COR-L47 (cell line): ENCODE measurements at regions not wholly inside any gene's neighbourhood (a gene's known extent, or its start where the extent isn't known, plus 50 kb on each side); places are given as distances from the start of the nearest gene placed in this dataset.
"Not testable (repeated sequence)": the region's sequence is repeated elsewhere in the genome, so short reads cannot be mapped to it uniquely, and the experiment has no call there.

ENCODE experiments used
- DNase-seq: peaks from one replicate; lab custom pipeline; 2025; lab: John Stamatoyannopoulos, UW

DNA sequence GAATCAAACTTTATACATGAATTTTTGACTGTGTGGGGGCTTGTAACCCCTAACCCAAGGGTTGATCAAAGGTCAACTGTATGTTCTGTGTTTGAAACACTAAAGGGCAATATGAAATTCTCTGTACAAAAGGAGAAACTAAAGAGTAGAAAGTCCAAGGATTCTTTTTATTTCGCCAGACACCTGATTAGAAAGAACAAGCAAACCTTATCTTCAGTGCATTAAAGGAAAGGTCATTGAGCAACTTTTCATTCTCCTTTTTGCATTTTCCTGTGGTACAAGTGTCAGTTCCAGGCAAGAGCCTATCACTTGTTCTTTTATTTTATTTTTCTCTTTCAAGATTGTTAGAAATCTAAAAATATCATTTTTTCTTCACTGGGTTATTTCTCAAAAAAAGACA lies 430.1 kb upstream of the EPHA3 start:
- no peak for DNase-seq

DNA sequence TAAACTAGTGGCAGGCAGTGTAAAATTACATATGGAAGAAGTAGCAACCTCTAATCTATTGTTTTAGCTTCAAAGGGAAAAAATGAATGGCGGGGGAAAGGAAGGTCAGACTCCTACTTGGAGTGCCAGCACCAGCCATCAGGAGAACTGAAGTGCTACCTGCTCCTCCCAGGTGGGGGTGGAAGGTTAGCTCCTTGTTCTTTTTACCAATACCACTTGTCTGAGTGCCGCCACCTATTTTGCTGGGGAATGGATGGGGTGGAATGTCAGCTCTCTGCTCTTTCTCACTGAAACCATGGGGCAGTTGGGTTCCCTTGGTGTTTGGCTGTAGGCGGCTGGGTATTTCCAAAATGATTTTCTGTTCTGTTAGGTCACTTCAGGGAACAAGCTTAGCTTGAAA lies 428.7 kb upstream of the EPHA3 start:
- DNase-seq, result no peak

GRCh38 chr3:88690287-88690686 lies 417.1 kb upstream of the EPHA3 start:
- no peak for DNase-seq

DNA sequence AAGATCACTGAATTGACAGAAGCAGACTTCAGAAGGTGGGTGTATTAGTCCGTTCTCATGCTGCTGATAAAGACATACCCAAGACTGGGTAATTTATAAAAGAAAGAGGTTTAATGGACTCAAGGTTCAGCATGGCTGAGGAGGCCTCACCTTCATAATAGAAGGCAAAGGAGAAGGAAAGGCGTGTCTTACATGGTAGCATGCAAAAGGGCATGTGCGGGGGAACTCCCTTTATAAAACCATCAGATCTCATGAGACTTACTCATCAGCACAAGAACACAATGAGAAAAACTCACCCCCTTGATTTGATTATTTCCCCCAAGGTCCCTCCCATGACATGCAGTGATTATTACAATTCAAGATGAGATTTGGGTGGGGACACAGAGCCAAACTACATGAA lies 416.3 kb upstream of the EPHA3 start:
- DNase-seq, result no peak

DNA sequence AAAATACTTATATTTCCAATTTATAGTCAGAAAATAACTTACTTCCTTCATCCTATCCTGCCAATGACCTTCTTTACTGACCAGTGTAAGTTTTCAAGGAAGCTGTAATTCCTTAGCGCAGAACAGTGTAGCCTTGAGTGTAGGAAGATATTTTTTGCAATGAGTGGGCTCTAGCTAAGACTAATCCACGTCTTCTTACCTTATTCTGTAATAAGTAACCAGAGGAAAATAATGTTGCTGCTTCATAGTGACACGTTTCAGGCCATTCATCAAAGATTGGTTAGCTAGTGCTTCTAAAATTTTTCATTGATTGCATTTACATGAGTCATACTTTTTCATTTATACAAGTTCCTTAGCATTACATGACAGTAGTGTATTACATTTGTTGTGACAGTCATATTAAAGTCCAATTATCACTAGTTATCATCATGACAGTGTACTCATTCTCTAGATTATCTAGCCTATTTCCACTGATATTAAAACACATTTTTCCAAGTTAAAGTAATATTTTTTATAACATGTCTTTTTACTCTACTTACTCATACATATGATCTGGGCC lies 403.8 kb upstream of the EPHA3 start:
- DNase-seq, result no peak

- no peak for DNase-seq
These were observed 403.1 kb upstream of the EPHA3 start for GRCh38 chr3:88704338-88704737.

- no peak for DNase-seq
These were observed 399.6 kb upstream of the EPHA3 start for GRCh38 chr3:88707837-88708236.

GRCh38 chr3:88712552-88712951 lies 394.9 kb upstream of the EPHA3 start:
- DNase-seq, result no peak

GRCh38 chr3:88713233-88713691 lies 394.2 kb upstream of the EPHA3 start:
- no peak for DNase-seq

GRCh38 chr3:88725440-88726165 lies 381.8 kb upstream of the EPHA3 start:
- DNase-seq, result peak; percentile 25

DNA sequence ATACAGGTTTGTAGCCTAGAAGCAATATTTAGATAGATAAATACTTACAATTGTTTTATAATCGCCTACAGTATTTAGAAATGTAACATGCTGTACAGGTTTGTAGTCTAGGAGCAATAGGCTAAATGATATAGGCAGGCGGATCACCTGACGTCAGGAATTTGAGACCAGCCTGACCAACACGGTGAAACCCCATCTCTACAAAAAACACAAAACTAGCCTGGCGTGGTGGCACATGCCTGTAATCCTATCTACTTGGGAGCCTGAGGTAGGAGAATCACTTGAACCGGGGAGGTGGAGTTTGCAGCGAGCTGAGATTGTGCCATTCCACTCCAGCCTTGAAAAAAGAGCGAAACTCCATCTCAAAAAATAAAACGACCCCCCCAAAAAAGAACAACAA lies 375.2 kb upstream of the EPHA3 start:
- no peak for DNase-seq

DNA sequence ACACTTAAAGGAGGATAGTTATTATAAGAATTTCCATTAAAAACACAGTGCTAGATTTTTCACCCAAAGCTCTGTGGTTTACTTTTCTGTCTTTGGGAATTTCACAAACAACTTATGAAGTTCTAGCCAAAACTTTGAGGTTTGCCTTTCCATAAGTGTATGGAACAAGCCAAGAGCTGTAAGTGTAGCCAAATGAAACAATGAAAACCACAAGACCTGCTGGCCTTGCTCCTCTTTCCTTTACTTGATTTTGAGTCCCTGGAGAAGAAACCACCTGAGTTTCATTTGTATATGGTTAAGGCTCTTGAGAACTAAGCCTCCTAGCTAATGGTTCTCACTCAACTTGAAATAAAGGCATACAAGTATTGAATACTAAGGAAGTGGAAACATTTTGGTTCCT lies 365.3 kb upstream of the EPHA3 start:
- DNase-seq, result no peak

DNA sequence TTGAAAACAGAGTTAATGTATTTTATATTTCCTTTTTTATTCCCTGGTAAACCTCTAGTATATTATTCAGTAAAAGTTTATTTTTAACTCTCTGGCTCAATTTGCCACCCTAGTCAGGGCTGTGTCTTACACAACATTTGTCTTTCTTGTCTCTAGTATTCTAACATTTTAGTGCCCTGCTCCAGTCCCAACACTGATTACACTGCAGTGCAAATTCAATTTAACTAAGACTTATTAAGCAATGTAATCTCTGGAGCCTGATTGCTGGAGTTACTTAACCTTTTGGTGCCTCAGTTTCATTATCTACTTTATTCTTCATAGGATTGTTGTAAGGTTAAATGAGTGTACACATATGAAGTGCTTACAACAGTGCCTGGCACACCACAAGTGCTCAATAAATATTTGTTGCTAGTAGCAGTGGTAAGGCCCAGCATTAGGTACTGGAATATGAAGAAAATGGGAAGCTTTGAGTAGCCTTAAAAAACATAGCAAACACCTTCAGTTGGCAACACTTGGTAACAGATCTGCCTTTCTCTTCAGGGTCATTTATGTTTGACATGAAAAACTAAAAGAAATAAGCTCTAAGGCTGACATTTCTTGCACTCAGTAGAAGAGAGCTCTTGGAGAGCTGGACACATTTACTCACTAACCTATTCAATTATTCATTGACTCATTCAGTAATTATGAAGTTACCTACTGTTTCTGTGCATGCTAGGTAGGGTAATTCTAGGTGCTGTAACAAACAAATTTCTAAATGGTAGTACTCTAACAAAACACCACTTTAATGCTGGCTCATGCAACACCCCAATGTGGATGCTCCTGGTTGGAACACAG lies 364.5 kb upstream of the EPHA3 start:
- no peak for DNase-seq

GRCh38 chr3:88744896-88745295 lies 362.5 kb upstream of the EPHA3 start:
- DNase-seq, result no peak

- not testable (repeated sequence) for DNase-seq
These were observed 360.3 kb upstream of the EPHA3 start for GRCh38 chr3:88747145-88747544.

DNA sequence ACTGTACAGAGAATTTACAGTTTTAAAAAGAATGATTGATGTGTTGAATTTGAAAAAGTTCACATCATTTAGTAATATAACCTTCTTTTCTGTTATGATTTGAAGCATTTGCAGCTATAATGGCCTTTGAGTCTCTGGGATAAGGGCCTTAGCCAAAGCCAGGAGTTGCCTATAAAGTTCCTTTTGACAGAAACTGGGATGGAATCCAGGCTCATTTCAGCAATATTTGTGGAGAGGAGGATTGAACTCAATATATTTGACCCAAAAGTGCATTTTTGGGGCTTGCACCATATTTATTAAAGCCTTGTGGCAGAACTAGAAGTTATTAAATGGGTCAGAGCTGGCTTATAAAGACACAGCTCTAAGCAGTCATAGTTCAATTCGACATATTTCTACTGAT lies 348.7 kb upstream of the EPHA3 start:
- DNase-seq, result no peak

DNA sequence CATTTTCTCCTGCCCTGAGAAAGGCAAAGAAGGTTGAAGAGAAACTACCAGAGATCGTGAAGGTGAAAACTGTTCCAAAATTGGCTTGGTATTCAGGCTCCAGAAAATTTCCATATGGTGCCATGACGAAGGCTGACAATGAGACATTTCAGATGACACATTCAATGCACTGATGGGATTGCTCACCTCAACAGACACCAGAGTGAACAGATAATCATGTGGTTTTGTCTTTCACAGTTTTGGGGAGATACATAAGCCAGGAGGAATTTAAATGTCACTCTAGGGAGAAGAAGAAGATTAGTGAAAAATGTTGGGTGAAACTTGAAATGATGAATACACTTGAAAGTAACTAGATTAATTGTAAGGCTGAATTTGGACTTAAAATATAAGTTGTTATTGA lies 339.7 kb upstream of the EPHA3 start:
- DNase-seq, result no peak

DNA sequence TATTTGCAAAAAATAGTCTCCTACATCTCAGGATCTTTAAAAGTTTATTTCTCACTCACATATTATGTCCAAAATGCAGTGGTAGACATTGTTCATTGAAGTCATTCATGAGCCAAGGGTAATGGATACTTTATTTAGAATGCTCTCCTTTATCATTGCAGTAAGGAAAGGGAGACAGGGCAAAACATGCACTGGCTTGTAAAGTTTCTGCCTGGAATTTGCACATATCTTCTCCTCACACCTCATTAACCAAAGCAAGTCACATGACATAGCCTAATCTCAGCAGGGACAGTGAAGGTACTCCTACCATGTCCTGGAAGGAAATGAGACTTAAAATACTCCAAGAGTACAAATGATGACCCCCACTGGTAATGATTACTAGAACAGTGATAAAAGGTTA lies 333.7 kb upstream of the EPHA3 start:
- DNase-seq, result no peak

- no peak for DNase-seq
These were observed 332.3 kb upstream of the EPHA3 start for GRCh38 chr3:88775026-88775690.

DNA sequence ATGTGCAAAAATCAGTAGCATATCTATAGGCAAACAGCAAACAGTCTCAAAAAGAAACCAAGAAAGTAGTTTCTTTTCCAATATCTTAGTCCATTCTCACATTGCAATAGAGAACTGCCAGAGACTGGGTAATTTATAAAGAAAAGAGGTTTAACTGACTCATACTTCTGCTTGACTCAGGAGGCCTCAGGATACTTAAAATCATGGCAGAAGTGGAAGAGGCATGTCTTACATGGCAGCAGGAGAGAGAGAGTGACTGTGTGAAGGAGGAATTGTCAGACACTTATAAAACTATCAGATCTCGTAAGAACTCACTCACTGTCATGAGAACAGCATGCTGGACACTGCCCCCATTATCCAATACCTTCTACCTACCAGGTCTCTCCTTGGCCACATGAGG lies 327.9 kb upstream of the EPHA3 start:
- DNase-seq, result no peak

DNA sequence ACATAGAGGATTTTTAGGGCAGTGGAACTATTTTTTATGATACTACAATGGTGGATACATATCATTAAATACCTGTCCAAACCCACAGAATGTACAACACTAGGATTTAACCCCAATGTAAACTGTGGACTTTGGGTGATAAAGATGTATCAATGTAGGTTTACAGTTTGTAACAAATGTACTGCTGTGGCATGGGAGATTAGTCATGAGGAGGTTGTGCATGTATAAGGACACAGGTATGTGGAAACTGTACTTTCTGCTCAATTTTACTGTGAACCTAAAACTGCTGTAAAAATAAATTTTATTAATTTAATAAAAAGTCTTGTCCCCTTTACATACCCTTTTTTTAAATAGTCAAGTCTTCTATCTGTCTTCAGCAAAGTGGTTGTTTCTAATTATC lies 322.5 kb upstream of the EPHA3 start:
- no peak for DNase-seq

DNA sequence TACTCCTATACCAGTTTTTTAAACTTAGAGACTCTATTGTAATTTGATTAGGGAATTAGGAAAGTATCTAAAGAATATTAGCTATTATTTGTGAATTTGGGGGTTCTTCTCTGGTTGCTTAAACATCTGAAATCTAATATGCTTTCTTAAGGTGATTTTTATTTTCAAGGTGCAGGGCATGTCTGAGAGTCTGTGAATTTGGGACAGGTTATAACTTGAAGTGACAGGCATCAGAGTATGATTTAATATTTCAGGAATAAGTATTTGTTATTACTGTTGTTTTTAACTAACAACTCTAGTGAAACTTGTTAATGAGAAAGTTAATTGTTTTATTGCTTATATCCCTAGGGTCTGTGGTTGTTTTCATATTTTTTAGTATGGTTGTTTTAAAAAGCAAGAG lies 321.6 kb upstream of the EPHA3 start:
- DNase-seq, result no peak

- DNase-seq, result no peak
These were observed 311.9 kb upstream of the EPHA3 start for GRCh38 chr3:88795503-88795902.
